ENCODE measurements at regions not wholly inside any gene's neighbourhood (a gene's known extent, or its start where the extent isn't known, plus 50 kb on each side); places are given as distances from the start of the nearest gene placed in this dataset.

- TF ChIP-seq CTCF (IDR thresholded peaks at IDR 0.05) (no peak), EZH2 (IDR thresholded peaks at IDR 0.05; ENCODE audit: borderline replicate concordance, insufficient read depth, low read depth, low read length, poor library complexity, severe bottlenecking) (no peak)
These were observed 440.1 kb upstream of the NFE2L3 start for GRCh38 chr7:25711940-25712339.
